GM12873 (cell line): ENCODE measurements at regions not wholly inside any gene's neighbourhood (a gene's known extent, or its start where the extent isn't known, plus 50 kb on each side); places are given as distances from the start of the nearest gene placed in this dataset.

Experiments used
- TF ChIP-seq, protein P1 (sequence below): IDR thresholded peaks from 2 replicates; pipeline ENCODE4 v1.5.1; 2012; ENCODE audit warnings: low read depth, mild to moderate bottlenecking, moderate library complexity, low read length, control low read depth; ENCODE audit not compliant: insufficient read depth; ENCODE audit errors: missing control alignments

DNA sequence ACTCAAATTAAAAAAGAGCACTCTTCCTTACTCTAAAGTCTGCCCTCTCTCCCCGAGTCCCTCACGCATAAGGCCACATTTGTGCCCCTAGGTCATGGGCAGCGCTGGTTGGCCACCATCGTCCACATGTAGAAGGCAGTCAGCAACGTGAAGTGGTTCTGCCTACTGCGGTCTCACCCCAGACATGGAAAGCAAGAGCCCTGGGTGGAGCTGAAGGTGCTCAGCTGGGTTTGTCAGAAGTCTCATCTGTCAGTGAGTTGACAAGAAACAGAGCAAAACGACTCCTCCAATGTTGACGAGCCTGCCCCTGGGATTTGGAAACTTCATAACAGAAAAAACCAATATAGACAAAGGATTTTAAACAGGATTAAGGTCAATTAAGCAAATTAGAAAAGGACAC, 192.3 kb upstream of the PRSS58 start:
- TF ChIP-seq, protein P1, sequence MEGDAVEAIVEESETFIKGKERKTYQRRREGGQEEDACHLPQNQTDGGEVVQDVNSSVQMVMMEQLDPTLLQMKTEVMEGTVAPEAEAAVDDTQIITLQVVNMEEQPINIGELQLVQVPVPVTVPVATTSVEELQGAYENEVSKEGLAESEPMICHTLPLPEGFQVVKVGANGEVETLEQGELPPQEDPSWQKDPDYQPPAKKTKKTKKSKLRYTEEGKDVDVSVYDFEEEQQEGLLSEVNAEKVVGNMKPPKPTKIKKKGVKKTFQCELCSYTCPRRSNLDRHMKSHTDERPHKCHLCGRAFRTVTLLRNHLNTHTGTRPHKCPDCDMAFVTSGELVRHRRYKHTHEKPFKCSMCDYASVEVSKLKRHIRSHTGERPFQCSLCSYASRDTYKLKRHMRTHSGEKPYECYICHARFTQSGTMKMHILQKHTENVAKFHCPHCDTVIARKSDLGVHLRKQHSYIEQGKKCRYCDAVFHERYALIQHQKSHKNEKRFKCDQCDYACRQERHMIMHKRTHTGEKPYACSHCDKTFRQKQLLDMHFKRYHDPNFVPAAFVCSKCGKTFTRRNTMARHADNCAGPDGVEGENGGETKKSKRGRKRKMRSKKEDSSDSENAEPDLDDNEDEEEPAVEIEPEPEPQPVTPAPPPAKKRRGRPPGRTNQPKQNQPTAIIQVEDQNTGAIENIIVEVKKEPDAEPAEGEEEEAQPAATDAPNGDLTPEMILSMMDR: no peak

DNA sequence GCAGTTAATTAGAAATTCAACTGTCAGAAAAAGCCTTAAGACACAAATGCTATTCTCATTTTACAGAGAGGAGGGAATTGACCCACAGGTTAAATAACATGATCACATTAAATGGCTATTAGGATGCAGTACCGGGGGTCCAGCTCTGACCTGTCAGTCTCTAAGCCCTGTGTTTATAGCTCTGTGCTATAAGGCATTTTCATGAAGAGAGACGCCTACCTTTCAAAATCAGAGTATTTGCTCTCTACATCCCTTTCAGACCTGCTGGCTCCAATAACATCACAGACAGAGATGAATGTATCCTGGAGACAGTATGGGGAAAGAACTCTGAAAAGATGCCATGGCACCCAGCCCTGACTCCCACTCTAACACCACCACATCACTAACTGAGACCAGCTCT, 189.9 kb upstream of the PRSS58 start:
- TF ChIP-seq, protein P1: no peak

DNA sequence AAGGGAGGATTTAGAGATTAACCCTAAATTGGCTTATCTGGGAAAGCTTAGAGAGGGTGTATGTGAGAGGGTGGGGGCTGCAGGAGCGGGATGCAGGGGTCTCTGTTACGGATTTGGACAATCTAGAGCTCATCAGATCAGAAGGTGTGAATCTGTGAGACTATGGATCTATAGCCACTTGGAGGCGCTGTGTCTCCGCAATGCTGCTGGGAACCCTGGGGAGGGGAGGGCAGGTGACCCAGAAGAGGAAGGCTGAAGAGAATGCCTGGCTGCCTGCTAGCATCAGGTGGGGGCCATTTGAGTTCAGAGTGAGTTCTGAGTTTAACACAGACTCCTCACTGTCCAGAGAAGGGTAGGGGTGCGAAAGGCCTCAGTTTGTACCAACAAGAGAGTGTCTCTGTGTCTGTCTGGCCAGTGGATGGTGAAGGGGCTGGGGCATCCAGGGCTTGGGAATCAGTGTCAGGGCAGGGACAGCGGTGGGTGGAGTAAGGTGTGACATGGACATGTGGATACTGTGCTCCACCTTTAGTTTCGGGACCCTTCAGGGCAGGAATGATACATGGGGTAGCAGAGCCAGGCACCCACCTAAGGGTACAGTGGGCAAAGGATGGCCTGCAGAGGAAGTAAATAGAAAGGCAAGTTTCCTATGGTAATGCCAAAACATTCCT, 187.3 kb upstream of the PRSS58 start:
- TF ChIP-seq, protein P1: peak; percentile 61

DNA sequence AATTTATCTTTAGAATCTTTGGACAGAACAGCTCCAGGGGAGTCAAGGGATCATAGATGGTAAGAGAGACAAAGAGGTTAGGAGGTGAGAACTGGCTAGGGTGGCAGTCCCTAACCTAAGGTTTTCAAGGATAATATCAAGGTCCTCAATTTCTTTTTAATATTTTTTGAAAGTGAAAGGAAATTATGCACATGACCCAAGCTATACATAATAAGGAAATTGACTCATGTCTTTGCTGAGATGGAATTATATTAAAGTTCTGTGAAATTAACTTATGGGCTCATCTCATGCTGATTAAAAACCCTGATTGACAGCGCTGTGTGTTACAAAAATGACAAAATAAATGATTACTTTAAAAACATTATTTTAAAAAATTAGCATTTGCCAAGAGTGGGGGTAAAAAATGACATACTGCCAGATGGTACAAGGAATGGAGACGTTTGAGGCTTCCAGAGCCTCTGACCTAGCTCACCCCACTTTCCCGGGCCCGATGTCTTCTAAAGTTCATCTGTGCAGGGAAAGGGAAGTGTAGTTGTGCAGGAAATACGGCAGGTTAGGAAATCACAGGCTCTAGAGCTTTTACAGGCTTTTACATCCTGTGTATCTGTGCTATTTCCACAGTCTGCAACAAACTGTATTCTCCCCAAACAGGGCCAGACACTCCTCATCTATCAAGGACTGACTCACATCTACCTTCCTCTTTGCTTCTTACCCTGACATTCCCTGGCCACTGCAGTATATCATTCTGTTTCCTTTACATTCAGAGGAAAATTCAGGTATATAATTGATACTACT, 185.6 kb upstream of the PRSS58 start:
- TF ChIP-seq, protein P1: no peak

DNA sequence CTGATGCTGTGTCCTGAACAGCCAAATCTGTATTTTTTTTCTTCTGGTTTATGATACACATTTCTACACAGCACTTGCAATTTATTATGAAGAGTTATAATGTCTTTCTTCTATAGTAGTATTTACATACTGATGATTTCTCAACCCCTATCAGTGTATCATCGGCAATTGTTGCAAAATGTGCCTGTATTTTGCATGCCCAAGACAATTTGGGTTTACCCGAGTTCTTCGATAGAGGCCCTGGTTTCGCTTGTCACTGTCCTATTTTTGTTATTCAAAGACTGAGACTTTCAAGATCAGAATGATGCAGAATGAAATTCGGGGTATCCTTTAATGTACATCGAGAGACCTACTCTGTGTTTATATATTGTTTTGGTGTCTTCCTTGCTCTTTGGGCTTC, 184.5 kb upstream of the PRSS58 start:
- TF ChIP-seq, protein P1: no peak

DNA sequence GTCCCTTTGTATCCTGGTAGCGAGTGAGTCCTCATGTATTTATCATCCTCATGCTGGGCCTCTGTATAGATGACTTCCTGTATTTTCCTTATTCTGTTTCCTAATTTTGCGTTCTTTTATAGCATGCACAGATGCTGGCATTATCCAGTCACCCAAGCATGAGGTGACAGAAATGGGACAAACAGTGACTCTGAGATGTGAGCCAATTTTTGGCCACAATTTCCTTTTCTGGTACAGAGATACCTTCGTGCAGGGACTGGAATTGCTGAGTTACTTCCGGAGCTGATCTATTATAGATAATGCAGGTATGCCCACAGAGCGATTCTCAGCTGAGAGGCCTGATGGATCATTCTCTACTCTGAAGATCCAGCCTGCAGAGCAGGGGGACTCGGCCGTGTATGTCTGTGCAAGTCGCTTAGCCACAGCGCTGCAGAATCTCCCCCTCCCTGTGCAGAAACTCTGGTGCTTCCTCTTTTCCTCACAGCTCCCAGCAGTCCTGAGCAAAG, 183.1 kb upstream of the PRSS58 start:
- TF ChIP-seq, protein P1: no peak

DNA sequence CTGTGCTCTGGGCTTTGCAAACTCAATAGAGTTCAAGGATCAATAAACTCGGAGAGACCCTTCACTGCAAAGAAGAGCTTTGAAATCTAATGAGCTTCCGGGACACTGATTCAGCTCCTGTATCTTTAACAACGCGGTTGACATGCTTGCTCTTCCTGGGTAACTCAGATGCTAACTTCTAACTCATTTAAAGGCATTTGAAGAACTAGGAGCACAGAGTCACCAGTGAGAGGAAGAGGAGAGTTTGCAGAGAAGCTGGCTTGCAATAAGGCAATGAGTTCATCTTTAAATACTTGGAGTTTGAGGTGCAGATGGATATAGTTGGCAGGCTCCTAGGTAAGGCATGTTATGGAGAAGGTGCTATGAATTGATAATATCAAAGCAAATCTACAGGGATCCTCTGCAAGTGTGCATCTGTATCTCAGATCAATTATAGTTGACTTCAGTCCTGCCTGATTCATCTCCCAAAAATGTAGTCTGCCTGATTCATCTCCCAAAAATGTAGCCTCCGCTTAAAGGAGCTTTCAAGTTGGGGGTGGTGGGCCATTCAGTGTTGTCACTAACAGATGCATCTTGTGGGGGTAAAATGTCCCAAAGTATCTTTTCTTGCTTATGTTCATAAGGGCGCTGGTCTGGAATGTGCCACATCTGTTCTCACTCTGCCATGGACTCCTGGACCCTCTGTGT, 182.5 kb upstream of the PRSS58 start:
- TF ChIP-seq, protein P1: no peak
